Neural progenitor cell (in vitro differentiated cells): ENCODE measurements at regions not wholly inside any gene's neighbourhood (a gene's known extent, or its start where the extent isn't known, plus 50 kb on each side); places are given as distances from the start of the nearest gene placed in this dataset.

Experiments used
- CTCF ChIP-seq: fragments of 200-600 bp; sonication (generic); IDR thresholded peaks from 2 replicates; pipeline ENCODE4 v1.5.1; 2017; ENCODE audit warnings: antibody characterized with exemption, mild to moderate bottlenecking
- EZH2 ChIP-seq: fragments of 200-600 bp; sonication (generic); IDR thresholded peaks from 2 replicates; pipeline ENCODE4 v1.6.1; 2017; ENCODE audit warnings: antibody characterized with exemption, mild to moderate bottlenecking, moderate library complexity

GRCh38 chr10:78870458-78870857 is 198.3 kb upstream of the ZMIZ1 start:
- TF ChIP-seq CTCF (no peak), EZH2 (no peak)
